Prostate gland (tissue), 2 donors: ENCODE measurements at regions not wholly inside any gene's neighbourhood (a gene's known extent, or its start where the extent isn't known, plus 50 kb on each side); places are given as distances from the start of the nearest gene placed in this dataset.

ENCODE experiments used
- DNase-seq: peaks from one replicate; pipeline ENCODE4 v3.0.0-alpha.2; 2019; ENCODE audit warnings: low spot score
- H3K27ac ChIP-seq, 2 donors: fragments of 200-600 bp; sonication (generic); 2 replicates each; pipeline ENCODE4 v1.5.1; 2017 to 2019
- H3K27me3 ChIP-seq: fragments of 200-600 bp; sonication (generic); replicated peaks from 2 replicates; pipeline ENCODE4 v1.5.1; 2019; ENCODE audit not compliant: insufficient read depth
- H3K36me3 ChIP-seq, 2 donors: fragments of 200-600 bp; sonication (generic); 1 replicate in 1 of 2; 2 replicates in 1 of 2; pipeline versions ENCODE4 v1.5.1 to v1.8.1; 2017 to 2019
- H3K4me1 ChIP-seq: fragments of 200-600 bp; sonication (generic); replicated peaks from 2 replicates; pipeline ENCODE4 v1.5.1; 2019
- H3K4me3 ChIP-seq, 2 donors: fragments of 200-600 bp; sonication (generic); 2 replicates each; pipeline ENCODE4 v1.5.1; 2017 to 2019
- H3K9me3 ChIP-seq: fragments of 200-600 bp; sonication (generic); 2 replicates; pipeline ENCODE4 v1.5.1; 2017
- POLR2A ChIP-seq: fragments of 450-650 bp; IDR thresholded peaks from one replicate; pipeline ENCODE4 v1.6.1; 2016; ENCODE audit warnings: antibody characterized with exemption, mild to moderate bottlenecking
- POLR2AphosphoS5 ChIP-seq: sonication (generic); formaldehyde crosslinking; IDR thresholded peaks from one replicate; pipeline ENCODE4 v1.6.1; 2017; ENCODE audit warnings: antibody characterized with exemption
- WGBS: methylation state at CpG from one replicate; pipeline ENCODE4 v1.1.5; 2018; 5-methylcytosine and 5-hydroxymethylcytosine counted together
- intact Hi-C: fragments of 100-400 bp; cut with DNase I; formaldehyde crosslinking; loops from one replicate; pipeline ENCODE4 v1.14.2; 2022
- TF ChIP-seq, protein P1 (sequence below), 4 experiments: fragments of 200-600 bp in 2 of 4; fragments of 450-650 bp in 2 of 4; sonication (generic) in 2 of 4; IDR thresholded peaks; 1 replicate in 3 of 4; 2 replicates in 1 of 4; pipeline ENCODE4 v1.5.1; 2016 to 2019; ENCODE audit warnings: antibody characterized with exemption in 4 of 4, mild to moderate bottlenecking in 2 of 4, moderate library complexity in 2 of 4

DNA sequence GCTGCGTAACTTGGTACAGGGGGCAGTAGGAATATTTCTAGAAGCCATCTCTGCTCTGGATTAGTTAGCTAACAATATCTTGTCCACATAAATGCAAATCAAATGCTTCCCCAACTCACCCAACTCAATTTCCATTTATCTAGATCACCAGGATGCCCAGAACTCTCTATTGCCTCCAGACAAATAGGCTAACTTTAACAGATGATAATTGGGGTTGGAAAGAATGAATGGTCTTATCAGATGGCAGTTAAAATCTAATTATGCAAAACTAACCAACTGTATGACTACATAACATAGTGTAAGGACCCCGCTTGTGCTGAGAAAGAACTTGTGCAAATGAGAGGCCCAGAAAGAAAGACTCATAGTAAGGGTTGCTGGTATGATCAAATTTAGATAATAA lies 1024.8 kb downstream of the PLA2G4A start:
- Histone ChIP-seq H3K36me3 (no peaks in the 10 kb centered on the region), H3K27me3 (no peaks in the 10 kb centered on the region), H3K4me3 (no peak overlapping the region), H3K4me1 (no peaks in the 10 kb centered on the region), H3K27ac (no peak overlapping the region), H3K9me3 (no peaks in the 10 kb centered on the region)
- 96% methylated on average over 2 of the region's 2 CpGs for WGBS
- intact Hi-C loops, result no loop called here
- TF ChIP-seq, protein P1, sequence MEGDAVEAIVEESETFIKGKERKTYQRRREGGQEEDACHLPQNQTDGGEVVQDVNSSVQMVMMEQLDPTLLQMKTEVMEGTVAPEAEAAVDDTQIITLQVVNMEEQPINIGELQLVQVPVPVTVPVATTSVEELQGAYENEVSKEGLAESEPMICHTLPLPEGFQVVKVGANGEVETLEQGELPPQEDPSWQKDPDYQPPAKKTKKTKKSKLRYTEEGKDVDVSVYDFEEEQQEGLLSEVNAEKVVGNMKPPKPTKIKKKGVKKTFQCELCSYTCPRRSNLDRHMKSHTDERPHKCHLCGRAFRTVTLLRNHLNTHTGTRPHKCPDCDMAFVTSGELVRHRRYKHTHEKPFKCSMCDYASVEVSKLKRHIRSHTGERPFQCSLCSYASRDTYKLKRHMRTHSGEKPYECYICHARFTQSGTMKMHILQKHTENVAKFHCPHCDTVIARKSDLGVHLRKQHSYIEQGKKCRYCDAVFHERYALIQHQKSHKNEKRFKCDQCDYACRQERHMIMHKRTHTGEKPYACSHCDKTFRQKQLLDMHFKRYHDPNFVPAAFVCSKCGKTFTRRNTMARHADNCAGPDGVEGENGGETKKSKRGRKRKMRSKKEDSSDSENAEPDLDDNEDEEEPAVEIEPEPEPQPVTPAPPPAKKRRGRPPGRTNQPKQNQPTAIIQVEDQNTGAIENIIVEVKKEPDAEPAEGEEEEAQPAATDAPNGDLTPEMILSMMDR (IDR thresholded peaks at IDR 0.05), result no peak
- TF ChIP-seq POLR2AphosphoS5 (no peak), POLR2A (no peak)
- no peak for DNase-seq

DNA sequence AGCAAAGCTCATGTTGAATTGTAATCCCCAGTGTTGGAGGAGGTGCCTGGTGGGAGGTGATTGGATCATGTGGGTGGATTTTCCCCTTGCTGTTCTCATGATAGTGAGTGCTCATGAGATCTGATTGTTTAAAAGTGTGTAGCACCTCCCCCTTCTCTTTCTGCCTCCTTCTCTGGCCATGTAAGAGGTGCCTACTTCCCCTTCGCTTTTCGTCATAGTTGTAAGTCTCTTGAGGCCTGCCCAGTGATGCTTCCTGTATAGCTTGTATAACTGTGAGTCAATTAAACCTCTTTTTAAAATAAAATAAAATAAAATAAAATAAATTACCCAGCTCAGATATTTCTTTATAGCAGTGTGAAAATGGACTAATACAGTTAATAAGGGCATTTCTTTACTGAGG lies 1025.7 kb downstream of the PLA2G4A start:
- no peak overlapping the region for H3K27ac ChIP-seq
- no peaks in the 10 kb centered on the region for H3K36me3 ChIP-seq
- no peaks in the 10 kb centered on the region for H3K9me3 ChIP-seq
- no peaks in the 10 kb centered on the region for H3K4me1 ChIP-seq
- H3K4me3 ChIP-seq, result no peak overlapping the region
- no peak for TF ChIP-seq POLR2A
- DNase-seq, result no peak
- WGBS, result 96% methylated on average over 2 of the region's 2 CpGs
- no peaks in the 10 kb centered on the region for H3K27me3 ChIP-seq
- intact Hi-C loops, result no loop called here

DNA sequence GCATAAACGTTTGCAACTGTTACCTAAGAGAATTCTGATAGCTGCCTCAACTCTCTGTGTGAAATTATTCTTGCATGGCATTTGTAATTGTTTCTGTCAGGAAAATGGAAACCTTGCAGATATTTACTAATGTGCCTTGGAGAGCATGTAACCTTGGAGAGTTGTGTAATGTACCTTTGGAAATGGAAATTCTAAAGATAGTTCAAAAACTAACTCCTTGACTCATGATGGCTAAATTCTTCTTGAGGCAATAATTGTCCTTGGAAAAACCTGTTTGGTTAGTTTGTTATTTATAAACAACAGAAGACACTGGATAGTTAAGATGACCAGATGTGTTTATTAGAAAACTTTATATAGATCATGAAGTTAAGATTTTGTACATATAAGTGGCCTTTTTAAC lies 1033.8 kb downstream of the PLA2G4A start:
- H3K27me3 ChIP-seq, result no peaks in the 10 kb centered on the region
- 56% methylated on average over 1 of the region's 1 CpG for WGBS
- no peak for TF ChIP-seq POLR2AphosphoS5
- intact Hi-C loops, result no loop called here
- H3K9me3 ChIP-seq, result no peaks in the 10 kb centered on the region
- no peak for DNase-seq
- no peaks in the 10 kb centered on the region for H3K36me3 ChIP-seq
- H3K4me3 ChIP-seq, result no peak overlapping the region
- H3K4me1 ChIP-seq, result no peaks in the 10 kb centered on the region
- H3K27ac ChIP-seq, result no peak overlapping the region

DNA sequence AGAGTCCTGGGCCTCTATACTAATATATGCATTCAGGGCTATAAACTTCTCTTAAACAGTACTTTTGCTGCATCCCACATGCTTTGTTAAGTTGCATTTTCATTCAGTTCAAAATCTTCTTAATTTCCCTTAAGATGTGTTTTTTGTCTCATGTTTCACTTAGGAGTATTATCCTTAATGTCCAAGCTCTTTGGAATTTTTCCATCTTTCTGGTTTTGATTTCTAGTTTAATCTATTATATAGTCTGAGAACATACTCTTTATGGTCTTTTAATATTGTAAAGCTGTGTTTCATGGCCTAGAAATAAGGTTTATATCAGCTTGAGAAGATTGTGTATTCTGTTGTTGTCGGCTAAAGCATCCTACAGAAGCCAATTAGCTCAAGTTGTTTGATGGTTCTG lies 1041.8 kb downstream of the PLA2G4A start:
- WGBS, result 70% methylated on average over 1 of the region's 1 CpG
- Histone ChIP-seq H3K36me3 (no peaks in the 10 kb centered on the region), H3K4me1 (no peaks in the 10 kb centered on the region), H3K27ac (no peak overlapping the region), H3K4me3 (no peak overlapping the region), H3K27me3 (no peaks in the 10 kb centered on the region), H3K9me3 (no peaks in the 10 kb centered on the region)
- TF ChIP-seq, protein P1 (IDR thresholded peaks at IDR 0.05), result no peak
- TF ChIP-seq POLR2AphosphoS5 (no peak), POLR2A (no peak)
- intact Hi-C loops, result no loop called here
- DNase-seq, result no peak

DNA sequence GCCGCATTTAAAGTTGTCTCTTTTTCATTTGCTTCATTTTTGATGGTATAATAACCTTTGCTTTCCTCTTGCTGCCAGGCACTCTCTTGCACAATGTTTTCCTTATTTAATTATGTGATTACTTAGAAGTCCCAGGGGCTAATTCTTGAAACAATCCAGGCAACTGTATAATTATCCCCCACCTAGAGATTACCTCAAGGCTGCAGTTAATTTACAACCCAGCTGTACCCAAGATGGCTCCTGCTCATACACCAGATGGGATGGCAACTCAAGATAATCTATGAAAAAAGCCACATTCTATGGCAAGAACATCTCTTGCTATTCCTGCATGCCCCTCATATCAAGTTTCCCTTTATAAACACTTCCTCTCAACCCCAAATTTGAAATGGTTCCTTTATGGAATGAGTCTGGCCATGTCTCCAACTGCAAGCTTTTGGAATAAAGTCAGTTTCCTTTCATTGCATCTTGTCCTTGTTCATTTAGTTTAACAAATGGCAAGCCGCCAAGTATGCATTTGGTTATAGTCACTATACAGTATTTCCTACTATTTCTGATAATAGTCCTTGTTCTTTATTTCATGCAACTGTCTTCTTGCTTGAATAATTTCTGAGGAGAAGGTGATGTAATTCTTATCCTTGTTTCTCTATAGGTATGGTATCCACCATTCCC lies 1042.6 kb downstream of the PLA2G4A start:
- TF ChIP-seq, protein P1 (IDR thresholded peaks at IDR 0.05), result no peak
- no peak for TF ChIP-seq POLR2AphosphoS5
- no peak for TF ChIP-seq POLR2A
- WGBS, result 39% methylated on average over 2 of the region's 2 CpGs
- H3K9me3 ChIP-seq, result no peaks in the 10 kb centered on the region
- H3K27ac ChIP-seq, result no peak overlapping the region
- intact Hi-C loops, result no loop called here
- no peaks in the 10 kb centered on the region for H3K4me1 ChIP-seq
- H3K4me3 ChIP-seq, result no peak overlapping the region
- no peaks in the 10 kb centered on the region for H3K36me3 ChIP-seq
- H3K27me3 ChIP-seq, result no peaks in the 10 kb centered on the region
- DNase-seq, result no peak

DNA sequence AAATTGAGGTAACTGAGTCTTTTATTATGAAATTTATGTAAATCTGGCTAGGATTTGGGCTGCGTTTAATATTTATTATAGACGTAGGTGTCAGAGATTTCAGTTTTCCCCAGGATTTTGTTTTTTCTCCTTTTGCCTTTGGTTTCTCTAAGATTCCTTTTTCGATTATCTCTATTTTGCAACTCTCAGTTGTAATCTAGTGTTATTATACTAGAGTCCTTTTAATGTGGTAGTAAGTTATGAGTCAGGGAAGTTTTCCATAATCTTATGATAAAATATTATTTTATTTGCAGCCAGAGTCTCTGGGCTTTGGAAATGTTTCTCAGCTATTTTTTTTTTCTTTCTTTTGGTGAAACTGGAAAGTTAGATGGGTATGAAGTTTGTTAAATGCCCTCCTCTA lies 1043.8 kb downstream of the PLA2G4A start:
- H3K27ac ChIP-seq, result no peak overlapping the region
- WGBS, result 91% methylated on average over 3 of the region's 3 CpGs
- intact Hi-C loops, result no loop called here

More for the DNA sequence above, 1043.8 kb downstream of the PLA2G4A start:
- H3K27me3 ChIP-seq, result no peaks in the 10 kb centered on the region
- no peak for DNase-seq
- H3K9me3 ChIP-seq, result no peaks in the 10 kb centered on the region
- TF ChIP-seq POLR2A, result no peak
- no peak for TF ChIP-seq POLR2AphosphoS5
- TF ChIP-seq, protein P1 (IDR thresholded peaks at IDR 0.05), result no peak
- H3K4me3 ChIP-seq, result no peak overlapping the region
- no peaks in the 10 kb centered on the region for H3K4me1 ChIP-seq
- H3K36me3 ChIP-seq, result no peaks in the 10 kb centered on the region
